Cerebellar cortex (tissue), 1 donor: ENCODE measurements at regions not wholly inside any gene's neighbourhood (a gene's known extent, or its start where the extent isn't known, plus 50 kb on each side); places are given as distances from the start of the nearest gene placed in this dataset.

Experiments used
- DNase-seq: peaks from one replicate; pipeline ENCODE4 v3.0.0-alpha.2; 2015; ENCODE audit warnings: low spot score

DNA sequence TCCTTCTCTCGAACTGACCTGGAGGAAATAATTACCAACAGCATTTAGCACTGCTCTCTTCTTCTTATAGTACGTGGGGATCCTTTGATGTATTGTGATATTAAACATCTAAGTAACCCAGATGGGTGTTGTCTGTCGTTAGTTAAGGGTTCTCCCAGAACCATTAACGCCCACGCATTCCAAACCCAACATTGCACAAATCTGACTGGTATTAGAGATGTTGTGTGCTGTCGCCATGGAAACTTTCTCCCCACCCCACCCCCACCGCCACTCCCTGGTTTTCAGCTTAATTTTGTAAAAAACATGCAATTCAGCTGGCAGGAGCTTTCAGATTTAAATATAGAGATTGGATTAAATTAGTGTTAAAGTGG is 1495.2 kb downstream of the TBC1D22A start:
- DNase-seq = no peak

DNA sequence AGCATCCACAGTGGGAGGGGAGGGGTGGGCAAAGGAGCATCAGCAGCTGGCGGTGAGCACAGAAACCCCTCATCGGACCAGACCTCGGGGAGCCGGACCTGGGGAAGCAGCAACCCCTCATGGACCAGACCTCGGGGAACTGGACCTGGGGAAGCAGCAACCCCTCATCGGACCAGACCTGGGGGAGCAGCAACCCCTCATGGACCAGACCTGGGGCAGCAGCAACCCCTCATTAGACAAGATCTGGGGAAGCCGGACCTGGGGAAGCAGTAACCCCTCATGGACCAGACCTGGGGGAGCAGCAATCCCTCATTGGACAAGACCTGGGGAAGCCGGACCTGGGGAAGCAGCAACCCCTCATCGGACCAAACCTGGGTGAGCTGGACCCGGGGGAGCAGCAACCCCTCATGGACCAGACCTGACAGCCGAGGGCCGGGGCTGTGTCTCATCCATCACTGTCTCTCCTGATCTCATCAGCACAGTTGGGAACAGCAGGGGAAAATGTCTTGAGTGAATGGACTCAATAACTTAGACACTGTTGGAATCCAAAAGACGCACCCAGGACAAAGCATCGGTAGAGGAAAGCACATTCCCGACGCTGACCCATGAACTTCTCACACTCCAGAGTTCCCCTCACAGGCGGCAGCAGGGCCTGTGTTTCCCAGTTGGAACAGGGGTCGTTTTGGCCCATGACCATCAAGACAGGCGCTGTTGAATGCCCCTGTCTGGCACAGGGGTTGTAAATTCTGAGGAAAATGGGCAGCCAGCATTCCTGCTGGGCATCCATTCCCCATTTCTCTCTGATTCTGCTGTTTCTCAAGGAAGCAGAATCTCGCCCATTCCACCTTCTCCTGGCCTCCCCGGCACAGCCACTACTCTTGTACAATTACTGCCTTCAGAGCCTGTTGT is 1494.6 kb downstream of the TBC1D22A start:
- no peak for DNase-seq

DNA sequence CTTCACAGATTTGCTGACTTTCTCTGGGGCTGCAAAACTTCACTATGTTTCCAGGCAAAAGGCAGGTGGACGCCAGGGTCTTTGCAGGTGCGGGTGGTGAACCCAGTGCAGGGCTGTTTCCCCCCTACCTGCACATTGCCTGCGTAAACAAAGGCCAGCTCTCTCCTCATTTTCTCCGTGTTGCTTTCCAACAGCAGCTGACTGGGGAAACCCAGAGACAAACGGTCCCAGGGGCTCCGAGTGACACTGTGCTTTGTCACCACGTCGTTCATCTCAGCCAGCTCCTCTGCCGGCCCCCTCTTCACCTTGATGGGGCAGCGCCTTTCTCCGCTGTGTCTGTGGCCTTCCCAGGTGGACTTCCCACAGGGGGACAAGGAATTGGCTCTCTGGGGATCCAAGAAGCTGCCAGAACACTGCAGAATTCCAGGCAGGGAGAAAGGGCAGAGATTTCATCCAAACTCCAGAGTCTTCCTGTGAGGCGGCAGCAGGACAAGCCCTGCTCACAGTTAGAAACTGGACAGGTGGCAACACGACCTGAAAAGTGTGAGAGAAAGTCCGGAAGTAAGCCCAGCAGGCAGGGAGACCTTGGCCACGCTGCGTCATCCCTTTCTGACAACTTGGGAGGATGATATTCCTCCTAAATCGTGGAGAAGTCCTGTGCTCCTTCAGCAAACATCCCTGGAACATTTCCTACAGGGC is 1493.7 kb downstream of the TBC1D22A start:
- DNase-seq = no peak

DNA sequence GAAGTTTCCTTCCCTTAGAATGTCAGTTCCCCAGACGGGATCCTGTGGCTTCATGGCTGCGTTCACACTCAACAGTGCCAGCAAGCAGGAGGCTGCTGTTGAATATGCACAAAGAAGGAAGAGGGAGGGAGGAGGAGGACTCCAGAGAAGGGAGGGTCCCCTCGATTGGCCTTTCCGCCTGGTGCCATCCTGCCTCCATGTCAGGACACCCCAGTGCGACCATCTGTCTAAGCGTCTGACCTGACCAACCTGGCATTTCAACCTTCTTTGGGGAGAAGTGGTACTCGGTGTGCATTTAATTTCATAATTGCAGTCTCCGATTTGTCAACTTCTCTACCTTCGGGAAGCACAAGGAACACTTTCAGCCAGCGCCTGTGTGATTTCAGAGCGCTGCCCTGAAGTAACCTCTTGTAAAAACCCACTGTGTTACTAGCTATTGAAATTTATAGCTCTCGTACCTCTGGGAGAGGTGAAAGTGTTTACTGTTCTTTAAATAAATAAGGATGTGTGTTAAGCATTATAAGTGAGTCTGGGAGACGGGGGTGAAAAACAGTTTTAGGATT is 1491.9 kb downstream of the TBC1D22A start:
- DNase-seq = peak; percentile 81

DNA sequence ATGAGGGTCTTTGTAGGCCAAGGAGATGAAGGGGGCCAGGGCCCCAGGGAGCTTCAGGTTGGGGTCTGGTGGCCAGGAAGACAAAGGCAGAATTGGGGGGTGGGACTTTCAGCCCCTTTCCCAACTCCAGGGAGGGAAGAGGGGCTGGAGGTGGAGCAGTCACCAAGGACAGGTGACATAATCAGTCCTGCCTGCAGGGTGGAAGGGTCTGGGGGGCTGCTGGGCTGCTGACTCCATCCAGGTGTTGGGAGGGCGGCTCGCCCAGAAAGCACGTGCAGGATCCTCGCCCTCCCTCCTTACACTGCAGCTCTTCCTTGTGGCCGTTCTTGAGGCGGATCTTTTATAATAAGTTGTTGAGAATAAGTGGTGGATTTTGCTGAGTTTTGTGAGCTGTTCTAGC is 1491.1 kb downstream of the TBC1D22A start:
- no peak for DNase-seq

DNA sequence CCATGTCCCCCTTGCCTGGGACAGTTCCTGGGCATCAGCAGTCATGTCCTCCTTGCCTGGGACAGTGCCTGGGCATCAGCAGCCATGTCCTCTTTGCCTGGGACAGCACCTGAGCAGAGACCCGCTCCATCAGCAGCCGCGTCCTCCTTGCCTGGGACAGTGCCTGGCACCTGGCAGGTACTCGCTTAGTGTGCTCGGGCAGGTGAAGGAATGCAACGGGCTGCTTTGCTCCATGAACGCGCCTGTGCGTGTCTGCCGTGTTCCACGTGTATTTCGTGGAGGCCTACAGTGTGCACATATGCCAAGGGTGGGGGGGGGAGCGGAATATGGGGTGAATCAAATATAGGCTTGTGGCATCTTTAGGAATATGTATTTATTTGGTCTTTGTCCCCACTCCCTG is 1490.7 kb downstream of the TBC1D22A start:
- DNase-seq = no peak

DNA sequence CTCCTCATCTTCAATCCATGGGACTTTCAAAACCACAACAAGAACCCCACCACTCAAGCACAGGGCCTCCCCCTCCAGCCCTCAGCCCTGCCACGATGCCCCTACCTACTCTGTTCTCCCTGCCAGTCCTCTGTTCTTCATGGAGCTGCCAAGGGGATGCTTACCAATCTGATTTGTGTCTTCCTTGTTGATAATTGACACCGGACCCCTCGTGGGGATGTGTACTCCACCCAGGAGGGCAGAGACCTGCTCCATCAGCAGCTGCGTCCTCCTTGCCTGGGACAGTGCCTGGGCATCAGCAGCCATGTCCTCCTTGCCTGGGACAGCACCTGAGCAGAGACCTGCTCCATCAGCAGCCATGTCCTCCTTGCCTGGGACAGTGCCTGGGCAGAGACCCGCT is 1489.2 kb downstream of the TBC1D22A start:
- DNase-seq = no peak

DNA sequence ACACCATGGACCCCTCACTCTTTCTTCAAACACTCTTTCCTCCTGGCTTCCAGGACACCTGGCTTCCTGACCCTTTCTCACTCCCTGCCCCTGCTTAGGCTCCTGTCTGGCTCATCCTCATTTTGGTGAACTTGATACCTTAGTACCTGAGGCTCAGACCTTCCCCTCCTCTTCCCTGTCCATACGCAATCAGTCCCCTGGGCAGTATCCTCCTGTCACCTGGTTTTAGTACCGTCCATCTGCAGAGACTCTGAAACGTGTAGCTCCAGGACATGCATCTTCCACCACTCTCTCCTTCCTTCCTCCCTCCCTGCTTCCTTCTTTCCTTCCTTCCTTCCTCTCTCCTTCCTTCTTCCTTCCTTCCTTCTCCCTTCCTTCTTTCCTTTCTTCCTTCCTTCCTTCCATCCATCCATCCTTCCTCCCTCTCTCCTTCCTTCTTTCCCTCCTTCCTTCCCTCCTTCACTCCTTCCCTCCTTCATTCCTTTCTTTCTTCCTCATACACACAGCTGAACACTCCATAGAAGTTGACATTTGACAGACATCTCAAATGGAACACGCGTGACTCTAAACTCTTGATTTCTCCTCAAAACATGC is 1488.6 kb downstream of the TBC1D22A start:
- no peak for DNase-seq

DNA sequence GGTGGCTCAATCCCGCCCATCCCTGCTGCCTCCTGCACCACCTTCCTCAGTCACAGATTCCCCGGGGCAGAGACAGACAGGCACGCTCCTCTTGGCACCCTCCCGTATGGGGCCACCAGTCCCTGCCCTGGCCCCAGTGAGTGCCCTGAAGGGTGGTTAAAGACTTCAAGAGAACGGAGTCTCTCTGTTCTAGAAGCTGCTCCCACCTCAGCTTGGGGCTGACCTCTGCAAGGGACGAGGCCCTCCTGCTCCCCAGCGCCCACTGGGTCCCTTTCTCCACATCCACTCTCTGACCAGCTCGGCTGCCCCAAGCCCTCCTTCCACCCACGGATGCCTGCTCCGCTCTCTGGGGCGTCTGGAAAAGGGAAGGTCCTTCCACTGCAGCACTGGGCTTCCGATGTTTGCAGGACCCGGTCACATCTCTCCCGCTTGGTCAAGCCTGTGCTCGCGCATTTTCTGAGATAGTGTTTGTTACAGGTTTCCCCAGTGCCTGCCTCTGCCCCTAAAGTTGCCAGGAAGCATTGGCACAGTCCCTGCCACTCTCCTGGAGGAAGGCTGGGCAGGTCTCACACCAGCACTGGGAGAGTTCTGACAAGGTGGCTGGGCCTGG is 1487.9 kb downstream of the TBC1D22A start:
- DNase-seq = no peak

DNA sequence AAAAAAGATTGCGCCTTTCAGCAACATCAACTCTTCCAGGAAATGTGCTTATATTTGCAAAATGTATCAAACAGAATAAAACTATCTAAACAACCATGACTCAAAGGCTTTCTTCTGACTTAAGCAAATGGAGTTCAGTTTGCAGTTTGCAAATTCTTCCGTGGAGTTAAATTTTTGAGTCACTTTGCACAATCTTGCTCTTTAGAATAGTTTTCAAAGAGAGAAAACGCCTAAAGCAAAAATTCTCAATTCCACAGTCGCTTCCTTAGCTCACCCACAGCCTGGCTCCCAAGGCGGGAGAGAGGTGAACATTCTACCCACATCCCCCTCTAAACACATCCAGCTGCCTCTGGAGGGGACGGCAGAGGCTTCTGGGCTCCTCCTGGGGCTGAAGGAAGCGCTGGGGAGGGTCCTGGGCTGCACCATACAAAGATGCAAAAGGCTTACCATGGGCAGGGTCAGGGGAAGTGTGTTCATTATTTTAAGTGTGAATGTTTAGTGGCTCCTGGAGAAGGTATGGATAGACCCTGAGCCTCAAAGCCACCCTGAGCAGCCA is 1487.3 kb downstream of the TBC1D22A start:
- DNase-seq = no peak

DNA sequence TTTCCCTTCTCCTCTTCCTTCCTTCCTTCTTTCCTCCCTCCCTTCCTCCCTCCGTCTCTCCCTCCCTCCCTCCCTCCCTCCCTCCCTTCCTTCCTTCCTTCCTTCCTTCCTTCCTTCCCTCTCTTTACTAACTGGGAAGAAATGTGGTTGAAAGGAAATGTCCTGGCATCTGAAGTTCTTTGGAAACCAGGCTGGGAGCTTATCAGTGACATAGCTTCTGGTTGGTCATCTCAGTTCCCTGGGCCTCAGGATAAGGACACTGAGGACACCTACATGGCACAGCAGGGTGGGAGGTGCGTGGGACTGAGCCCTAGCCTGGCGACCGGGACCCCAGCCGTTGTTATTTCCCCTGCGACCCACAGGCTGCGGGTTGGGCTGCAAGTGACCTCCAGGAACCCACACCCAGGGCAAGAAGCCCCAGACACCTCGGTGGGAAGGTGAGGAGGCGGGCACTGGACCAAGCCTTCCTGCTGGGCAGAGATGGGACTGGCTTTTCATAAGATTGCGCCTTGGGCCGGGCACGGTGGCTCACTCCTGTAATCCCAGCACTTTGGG is 1486.5 kb downstream of the TBC1D22A start:
- DNase-seq = no peak

DNA sequence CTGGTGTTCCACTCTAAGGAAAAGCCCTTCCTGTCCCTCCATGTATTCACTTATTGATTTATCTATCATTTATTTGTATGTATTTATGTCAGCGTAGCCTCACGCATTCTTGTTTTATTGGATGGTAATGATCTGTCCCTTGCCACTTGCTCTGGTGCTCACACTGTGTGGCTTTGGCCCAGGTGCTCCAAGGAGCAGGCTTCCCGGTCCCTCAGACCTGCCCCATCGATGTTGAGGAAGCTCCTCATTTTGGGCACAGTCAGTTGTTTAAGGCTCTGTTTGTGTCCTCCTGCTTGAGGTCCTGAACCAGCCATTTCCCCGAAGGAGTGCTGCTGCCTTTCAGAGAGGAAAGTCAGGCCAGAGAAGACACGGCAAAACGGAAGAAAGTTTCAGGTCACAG is 1485.4 kb downstream of the TBC1D22A start:
- DNase-seq = no peak

DNA sequence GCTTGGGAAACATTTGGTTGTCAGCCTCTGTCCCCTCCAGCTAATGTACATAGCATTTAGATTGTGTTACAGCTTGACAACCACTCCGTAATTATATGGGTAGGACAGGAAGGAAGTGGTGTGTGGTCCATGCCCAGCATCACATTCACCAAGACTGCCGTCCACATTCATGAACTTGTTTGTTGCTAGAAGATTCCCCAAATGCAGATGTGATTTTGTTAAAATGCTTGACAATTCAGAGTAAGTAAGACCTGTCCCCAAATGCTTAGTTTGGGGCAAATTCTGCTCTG is 1482.7 kb downstream of the TBC1D22A start:
- no peak for DNase-seq

DNA sequence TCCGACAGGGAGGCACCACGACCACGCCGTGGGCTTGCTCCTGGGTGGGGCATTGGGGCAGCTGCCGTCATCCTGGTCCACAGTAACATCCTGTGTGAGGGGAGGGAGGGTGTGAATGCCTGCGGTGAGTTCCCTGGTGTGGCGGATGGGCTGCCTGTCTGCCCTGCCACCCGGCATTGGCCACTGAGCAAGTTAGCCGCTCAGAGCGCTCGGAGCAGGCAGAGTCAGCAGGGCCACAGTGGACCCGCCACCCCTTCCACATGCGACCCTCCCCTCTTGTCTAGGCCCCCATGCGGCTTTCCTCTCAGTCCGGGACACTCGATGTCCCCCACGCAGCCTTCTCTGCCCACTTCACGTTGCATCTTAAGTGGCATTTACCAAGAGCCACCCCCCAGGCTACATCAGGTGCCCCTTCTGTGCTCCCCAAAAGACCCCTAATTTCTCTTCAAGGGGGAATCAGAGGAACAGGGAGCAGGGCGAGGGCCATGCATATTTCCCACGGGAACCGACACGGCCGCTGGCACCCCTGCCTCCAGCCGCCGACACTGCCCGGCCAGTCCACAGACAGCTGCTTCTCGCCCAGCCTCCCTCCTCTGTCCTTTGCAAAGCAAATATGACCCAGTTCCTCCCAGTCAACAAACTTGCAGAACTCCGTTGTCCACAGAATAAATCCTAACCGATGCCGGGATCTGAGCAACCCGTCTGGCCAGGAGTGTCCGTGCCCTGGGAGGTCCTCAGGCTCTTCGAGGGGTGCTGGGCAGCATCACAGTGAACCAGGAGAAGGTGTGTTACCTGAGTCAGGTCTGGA is 1482.1 kb downstream of the TBC1D22A start:
- no peak for DNase-seq

DNA sequence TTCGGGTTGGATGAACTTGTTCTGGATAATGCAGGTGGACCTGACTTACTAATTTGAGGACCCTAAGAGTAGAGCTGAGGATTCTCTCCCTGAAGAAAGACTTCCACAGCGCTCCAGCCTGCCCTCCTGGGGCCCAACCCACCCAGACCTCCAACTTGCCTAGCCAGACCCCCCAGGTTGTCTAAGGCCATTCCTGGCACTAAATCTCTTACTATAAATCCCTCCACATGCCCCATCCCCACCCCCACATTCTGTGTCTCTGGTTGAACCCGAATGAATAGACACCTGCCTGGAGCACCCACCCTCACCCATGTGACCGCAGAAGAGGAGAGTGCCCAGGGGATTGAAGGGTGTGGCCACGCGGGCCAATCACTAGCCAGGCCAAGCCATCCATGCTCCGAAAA is 1480.0 kb downstream of the TBC1D22A start:
- DNase-seq = no peak

DNA sequence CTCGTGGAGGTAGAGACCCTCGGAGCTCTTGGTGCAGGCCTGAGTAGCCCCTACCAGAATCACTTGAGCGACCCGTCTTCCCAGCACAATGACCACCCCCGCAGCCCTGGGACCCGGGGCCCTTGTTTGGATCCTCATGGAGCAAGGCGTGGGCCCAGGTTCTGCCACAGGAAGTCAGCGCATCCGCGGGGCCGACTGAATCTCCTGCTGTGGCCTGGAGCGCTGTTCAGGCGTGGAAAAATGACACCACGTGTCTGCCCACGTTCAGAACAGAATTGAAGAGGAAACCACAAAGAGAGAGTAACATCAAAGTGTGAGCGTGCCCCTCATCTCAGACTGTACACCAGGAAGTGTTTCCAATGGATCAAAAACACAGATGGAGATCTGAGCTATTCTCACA is 1479.2 kb downstream of the TBC1D22A start:
- no peak for DNase-seq

DNA sequence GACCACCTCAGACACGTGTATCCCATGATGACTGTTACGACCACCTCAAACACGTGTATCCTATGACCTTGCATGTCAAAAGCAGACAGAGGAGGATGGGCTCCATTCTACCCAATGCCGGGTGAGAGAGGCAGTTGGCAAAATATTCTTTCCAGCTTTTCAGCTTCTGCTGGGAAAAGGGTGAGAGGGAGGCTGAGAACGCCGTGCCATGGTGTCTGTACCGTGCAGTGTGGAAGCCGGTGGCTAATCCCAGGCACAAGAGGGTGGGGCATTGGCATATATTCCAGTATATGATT is 1478.4 kb downstream of the TBC1D22A start:
- DNase-seq = no peak

DNA sequence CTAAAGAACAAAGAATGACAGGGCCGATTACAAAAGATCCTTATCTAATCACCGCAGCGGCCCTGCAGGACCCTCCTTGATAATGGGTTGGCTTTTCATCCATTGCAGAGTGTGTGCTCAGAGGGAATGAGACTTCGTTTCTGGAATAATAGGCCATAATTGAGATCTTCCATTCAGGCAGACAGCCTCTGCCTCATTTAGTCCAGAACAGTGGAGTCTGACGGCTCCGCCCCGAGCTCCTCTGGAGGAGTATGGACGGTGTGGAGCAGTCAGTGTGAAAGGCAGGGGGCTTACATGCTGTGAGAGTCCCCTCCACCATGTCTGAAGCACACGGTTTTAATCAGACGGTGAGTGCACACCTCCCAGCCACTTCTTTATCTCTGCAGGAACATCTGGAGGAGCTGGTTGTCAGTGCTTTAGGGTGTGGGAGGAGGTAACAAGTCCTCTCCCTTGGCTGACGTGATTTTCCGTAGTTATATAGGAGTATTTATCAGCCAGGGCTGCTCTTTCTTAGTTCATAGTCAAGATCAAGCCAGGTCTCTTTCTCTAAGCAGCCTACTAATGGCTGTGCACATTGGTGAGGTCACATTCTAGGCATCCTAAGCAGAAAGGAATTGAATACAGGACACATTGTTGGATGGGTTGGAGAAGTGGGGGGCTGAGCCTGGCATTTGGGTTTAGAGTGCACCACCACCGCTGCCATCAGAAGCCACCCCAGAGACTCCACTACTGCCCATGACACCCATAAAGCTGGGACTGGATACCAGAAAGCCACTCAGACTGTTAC is 1477.9 kb downstream of the TBC1D22A start:
- DNase-seq = no peak

DNA sequence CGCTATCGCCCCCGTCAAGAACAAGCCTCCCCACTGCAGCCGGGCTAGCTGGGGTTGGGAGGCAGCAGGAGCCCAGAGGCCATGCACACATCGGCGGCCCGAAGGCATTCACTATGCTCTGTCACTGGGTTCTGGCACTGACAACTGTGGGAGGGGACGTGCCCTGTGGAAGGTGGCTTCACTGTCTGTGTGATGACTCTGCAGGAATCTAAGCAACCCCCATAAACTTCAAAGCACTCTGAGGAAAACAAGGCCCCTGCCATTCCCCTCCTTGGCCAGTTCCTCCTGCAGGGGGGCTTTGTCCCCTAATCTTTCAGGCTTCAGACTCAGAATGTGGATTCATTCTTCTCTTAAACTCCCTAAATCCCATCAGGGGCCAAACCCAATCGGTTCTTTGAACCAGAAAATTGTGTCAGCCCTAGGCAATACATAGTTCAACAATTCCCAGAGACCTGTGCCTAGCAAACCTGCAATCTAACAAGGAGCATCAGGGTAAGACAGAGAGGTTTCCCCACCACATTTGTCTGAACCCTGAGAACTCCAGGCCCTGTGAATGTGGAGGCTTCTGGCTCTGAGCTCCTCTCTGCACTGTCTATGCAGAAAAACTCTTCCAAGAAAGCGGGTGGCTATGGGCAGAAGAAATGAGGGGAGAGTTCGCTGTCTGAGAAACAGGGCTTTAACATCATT is 1477.2 kb downstream of the TBC1D22A start:
- no peak for DNase-seq

DNA sequence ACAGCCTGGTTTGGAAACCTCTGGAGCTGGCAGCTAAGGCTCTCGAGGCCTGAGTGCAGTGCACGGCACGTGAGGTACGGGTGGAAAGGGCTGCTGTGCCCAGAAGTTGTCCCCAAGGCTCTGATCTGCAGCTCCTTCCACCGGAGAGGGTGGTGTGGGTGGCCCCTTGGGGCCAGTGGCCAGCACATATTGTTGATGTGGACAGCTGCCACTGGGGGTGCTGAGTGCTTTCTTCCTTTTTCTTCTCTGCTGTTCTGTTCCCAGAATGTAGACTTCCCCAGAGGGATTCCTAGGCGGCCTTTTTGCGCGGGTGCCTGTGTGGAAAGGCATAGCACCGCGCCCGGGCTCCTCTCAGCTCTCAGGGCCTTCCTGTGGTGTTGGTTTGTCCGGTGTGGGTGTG is 1476.5 kb downstream of the TBC1D22A start:
- no peak for DNase-seq
